Skin of body (tissue), 1 donor: ENCODE measurements at regions not wholly inside any gene's neighbourhood (a gene's known extent, or its start where the extent isn't known, plus 50 kb on each side); places are given as distances from the start of the nearest gene placed in this dataset.
A peak's percentile ranks its signal among the peaks of the same experiment; 100 is the strongest.

Source experiments
- DNase-seq: peaks from one replicate; lab custom pipeline; 2025; lab: John Stamatoyannopoulos, UW

- DNase-seq = no peak
Measured at GRCh38 chr2:228864131-228864530, 407.0 kb downstream of the PID1 start.

GRCh38 chr2:228860601-228861285 lies 410.3 kb downstream of the PID1 start:
- DNase-seq = peak; percentile 86

GRCh38 chr2:228853151-228853550 lies 417.9 kb downstream of the PID1 start:
- no peak for DNase-seq

- DNase-seq = no peak
Measured at GRCh38 chr2:228848638-228849037, 422.4 kb downstream of the PID1 start.

- DNase-seq = peak; percentile 95
Measured at GRCh38 chr2:228847684-228848083, 423.4 kb downstream of the PID1 start.

DNA sequence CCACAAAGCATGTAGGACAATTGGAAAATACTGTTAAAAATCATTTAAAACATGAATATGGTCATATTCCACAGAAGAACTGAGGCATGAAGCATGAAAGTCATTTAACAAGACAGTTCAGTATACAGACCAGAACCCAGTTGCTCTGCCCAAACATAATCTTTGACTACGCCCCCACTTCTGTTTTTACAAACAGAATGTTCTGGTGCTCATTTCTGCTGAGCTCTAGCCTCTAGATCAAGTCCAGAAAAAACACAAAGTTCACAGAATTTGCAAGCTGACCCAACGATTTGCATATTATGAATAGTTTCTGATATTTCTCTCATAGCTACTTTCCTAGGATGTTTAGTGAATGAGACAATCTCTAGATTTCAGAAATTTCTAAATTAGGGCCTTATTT lies 424.9 kb downstream of the PID1 start:
- no peak for DNase-seq

DNA sequence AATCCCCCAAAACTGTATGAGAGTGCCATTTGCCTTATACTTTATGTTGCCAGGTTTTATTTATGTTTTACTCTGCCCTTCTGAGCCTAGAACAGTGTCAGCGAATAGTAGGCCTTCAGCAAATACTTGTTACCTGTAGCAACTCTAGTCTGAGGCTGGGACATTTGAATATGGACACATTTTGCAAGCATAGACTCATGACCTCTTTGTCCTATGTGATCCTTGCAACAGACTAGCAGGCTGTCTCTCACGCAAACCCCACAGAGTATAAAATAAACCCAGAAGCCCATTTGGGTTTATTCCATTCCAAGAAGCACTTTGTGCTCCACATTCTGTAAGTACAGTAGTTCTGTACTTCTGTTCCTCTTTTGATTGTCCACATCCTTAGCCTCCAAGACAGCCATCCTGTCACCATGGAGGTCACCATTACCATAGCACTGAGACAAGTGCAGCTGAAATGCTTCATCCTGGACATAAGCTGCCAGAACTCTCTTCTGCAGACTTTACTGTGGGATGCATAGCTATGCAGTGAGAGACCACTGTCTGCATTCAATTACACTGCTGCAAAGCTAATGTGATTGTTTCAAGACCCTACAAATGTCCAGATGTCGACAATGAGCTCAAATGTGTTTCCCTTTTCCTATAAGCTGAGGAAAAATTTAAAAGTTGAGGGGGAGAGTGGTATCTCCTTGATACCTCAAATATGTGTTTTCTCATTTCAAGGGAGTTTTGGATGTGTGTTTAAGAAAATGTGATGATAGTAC lies 425.7 kb downstream of the PID1 start:
- peak; percentile 98 for DNase-seq

GRCh38 chr2:228841877-228842276 lies 429.2 kb downstream of the PID1 start:
- no peak for DNase-seq

DNA sequence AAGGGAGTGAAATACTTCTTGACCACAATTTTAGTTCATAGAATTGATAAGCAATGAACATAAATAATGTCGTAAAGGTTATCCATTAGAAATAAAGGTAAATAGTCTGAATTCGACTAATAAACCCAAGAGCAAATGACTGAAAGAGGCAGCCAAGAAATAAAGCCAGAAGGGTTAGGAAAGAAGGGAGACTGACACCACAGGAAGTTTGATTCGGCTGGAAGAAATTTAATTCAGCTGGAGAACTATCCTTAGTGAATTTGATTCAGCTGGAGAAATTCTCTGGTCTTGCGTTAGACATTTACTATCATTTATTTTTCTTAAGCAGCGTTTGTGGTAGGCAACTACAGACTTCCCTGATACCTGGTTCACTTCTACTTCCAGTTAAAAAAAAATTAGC lies 429.6 kb downstream of the PID1 start:
- DNase-seq = peak; percentile 47

DNA sequence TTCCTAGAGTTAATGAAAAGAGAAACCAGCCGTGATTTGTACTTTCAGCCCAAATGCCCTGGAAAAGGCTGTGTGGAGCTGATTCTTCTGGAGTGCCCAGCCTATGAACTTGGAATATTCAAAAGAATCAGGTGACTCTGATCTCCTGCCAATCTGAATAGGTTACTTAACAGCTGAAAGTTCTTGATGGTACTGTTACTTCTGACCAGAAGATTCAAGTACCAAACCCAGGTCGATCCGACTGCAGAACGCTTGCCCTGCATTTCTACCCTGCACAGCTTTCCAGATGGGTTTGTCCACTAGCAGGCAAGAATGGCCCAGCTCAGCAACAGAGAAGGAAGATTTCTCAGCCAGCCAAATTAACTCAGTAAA lies 430.4 kb downstream of the PID1 start:
- DNase-seq = no peak

GRCh38 chr2:228840113-228840742 lies 430.9 kb downstream of the PID1 start:
- DNase-seq = no peak

- DNase-seq = peak; percentile 18
Measured at GRCh38 chr2:228839421-228839876, 431.6 kb downstream of the PID1 start.

DNA sequence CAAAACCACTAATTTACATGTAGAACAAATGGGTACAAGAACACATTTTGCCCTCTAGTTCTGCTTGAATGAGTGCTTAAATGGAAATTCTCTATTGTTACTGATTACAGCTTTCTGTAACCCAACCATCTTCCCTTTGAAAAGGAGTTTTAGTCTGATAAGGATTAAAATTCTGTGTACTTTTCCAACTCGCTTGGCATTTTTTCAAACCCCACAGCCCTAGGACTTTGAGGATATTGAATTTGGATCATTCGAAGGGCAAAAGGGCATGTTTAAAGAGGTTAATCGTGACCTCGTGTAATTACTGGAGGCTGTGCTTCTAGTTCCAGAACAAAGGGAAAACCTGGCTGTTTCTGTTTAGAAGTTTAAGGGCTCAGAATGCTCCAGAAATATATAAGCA lies 432.3 kb downstream of the PID1 start:
- DNase-seq = no peak

DNA sequence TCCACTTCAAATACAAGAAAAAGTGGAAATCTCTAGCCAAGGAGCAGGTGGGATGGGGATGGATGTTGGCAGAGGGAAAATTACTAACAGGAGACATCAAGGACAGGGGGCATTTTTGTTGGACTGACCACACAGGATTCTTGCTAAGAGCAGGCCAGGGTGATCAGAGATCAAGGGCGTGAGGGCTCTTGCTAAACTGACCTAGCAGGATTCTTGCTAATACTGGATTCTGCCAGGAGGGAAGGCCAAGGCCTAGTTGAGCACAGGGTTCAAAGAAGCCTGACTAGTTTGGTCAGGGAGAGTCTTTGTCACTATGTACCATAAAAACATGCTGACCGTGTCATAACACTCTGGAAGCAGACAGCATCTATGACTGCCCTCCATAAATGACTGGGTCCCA lies 442.7 kb downstream of the PID1 start:
- DNase-seq = no peak

- DNase-seq = peak; percentile 82
Measured at GRCh38 chr2:228827056-228827700, 443.9 kb downstream of the PID1 start.

DNA sequence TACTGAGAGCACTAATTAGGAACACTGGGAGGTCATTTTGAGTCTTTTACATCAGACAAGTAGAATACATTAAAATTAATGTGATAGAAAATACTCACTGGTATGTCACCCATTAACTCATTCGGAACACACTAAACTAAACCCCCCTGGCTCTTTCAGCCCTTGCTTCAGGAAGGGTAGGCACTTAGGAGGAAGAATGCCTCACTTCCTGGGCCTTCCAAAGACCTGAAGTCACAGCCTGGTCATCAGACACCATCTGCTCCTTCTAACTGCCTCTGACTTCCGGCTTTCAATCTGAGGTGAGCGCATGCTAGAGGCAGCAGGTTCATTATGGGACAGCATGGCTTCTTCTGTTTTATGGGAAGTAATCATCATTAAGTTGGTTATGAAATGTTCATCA lies 451.4 kb downstream of the PID1 start:
- DNase-seq = no peak

GRCh38 chr2:228802181-228803071 lies 468.7 kb downstream of the PID1 start:
- DNase-seq = no peak

- no peak for DNase-seq
Measured at GRCh38 chr2:228801451-228801850, 469.6 kb downstream of the PID1 start.

GRCh38 chr2:228799208-228799588 lies 471.9 kb downstream of the PID1 start:
- DNase-seq = no peak

DNA sequence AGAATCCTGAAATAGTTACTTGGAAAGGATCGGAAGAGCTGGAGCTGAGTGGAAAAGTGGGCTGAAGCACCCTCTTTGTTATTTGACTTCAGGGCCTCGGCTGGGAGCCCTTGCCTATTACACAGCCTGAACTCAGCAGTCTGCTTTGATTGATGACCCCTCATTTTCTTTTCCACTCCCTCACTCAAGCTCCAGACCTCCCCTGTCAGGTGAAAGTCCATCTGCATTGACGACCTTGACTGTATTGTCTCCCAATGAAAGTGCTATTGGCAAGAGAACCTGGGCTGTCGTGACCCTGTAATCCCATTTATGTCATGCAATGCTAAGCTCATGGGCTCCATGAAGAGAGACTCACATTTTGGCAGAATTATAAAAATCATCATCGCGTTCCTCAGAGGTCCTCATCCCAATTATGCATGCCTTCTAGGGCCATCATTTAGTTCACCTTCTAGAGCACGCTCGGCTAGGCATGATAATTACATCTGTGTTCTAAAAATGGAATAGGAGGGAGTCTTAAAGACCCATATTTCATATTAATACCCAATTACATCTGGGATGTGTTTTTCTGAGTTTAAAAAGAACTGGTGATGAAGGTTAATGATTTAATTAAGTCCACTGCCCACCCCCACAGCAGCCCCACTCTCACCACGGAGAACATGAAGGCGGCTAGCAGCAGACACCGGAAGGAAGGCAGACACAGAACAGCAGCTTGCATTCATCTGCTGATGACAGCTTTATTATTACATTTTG lies 472.5 kb downstream of the PID1 start:
- no peak for DNase-seq
